ENCODE measurements at regions not wholly inside any gene's neighbourhood (a gene's known extent, or its start where the extent isn't known, plus 50 kb on each side); places are given as distances from the start of the nearest gene placed in this dataset.

GRCh38 chr2:35293261-35293660 is 1062.3 kb upstream of the CRIM1 start:
- TF ChIP-seq CTCF (IDR thresholded peaks at IDR 0.05; ENCODE audit: insufficient read depth, low read length, poor library complexity, severe bottlenecking) (no peak), EZH2phosphoT487 (conservative IDR thresholded peaks at IDR 0.05; ENCODE audit: low read length) (no peak)

Data from SU-DHL-6 (cell line).